ENCODE measurements at regions not wholly inside any gene's neighbourhood (a gene's known extent, or its start where the extent isn't known, plus 50 kb on each side); places are given as distances from the start of the nearest gene placed in this dataset.

DNA sequence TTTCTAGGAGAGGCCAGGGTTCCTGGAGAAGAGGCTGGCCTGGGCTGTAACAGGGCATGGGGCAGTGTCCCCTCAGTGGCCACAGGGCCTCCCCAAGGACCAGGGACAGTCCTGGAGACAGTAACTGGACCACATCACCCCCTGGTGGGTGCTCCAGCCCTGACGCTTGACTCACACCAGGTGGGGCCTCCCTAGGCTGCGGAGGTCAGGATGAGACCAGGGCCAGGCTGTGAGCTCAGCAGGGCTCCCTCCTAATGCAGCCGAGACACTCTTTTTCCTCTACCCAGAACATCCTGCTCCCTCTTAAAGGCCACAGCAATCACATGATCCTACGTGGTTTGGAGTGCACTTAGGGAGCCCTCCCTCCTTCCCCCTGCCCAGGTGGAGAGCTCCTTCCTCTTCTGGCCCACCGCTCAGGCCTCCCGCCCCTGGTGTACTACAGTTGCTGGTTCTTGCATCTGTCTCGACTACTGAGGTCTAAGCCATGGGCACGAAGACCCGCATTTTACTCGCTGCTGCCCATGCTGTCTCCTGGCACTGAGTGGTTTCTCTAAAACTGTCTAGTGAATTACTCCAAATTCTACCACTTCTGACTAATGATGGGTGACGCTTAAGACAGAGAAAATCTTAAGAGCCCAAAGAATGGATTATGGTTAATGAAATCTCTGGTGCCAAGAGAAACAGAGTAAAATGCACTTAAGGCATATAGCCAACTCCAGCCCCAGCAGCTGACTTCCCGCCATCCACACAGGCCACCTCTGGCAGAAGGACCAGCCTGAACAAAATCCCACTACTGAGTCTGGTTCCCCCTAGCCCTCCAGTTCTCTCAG, 166.1 kb upstream of the CST7 start:
- Mint-ChIP-seq H3K4me1 (ENCODE audit: low read depth) (no peaks in the 10 kb centered on the region), H3K4me3 (no peak overlapping the region), H3K9me3 (no peaks in the 10 kb centered on the region), H3K27ac (no peak overlapping the region), H3K27me3 (peaks cover 6% of the 10 kb centered on the region), H3K36me3 (ENCODE audit: low read depth) (no peaks in the 10 kb centered on the region)
- TF ChIP-seq, protein P1, sequence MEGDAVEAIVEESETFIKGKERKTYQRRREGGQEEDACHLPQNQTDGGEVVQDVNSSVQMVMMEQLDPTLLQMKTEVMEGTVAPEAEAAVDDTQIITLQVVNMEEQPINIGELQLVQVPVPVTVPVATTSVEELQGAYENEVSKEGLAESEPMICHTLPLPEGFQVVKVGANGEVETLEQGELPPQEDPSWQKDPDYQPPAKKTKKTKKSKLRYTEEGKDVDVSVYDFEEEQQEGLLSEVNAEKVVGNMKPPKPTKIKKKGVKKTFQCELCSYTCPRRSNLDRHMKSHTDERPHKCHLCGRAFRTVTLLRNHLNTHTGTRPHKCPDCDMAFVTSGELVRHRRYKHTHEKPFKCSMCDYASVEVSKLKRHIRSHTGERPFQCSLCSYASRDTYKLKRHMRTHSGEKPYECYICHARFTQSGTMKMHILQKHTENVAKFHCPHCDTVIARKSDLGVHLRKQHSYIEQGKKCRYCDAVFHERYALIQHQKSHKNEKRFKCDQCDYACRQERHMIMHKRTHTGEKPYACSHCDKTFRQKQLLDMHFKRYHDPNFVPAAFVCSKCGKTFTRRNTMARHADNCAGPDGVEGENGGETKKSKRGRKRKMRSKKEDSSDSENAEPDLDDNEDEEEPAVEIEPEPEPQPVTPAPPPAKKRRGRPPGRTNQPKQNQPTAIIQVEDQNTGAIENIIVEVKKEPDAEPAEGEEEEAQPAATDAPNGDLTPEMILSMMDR (IDR thresholded peaks at IDR 0.05) = no peak
- intact Hi-C loops (cut with micrococcal nuclease) = no loop called here
- DNase-seq (peak; percentile 12), ATAC-seq (no peak)
- POLR2A ChIA-PET = no interaction called here
- CTCF ChIA-PET = interaction anchor here (0.7 to 2.1 kb wide), 2 partner anchors 8 to 136 kb away, joined by 3 to 16 read pairs; no protein-coding TSS in a partner anchor

DNA sequence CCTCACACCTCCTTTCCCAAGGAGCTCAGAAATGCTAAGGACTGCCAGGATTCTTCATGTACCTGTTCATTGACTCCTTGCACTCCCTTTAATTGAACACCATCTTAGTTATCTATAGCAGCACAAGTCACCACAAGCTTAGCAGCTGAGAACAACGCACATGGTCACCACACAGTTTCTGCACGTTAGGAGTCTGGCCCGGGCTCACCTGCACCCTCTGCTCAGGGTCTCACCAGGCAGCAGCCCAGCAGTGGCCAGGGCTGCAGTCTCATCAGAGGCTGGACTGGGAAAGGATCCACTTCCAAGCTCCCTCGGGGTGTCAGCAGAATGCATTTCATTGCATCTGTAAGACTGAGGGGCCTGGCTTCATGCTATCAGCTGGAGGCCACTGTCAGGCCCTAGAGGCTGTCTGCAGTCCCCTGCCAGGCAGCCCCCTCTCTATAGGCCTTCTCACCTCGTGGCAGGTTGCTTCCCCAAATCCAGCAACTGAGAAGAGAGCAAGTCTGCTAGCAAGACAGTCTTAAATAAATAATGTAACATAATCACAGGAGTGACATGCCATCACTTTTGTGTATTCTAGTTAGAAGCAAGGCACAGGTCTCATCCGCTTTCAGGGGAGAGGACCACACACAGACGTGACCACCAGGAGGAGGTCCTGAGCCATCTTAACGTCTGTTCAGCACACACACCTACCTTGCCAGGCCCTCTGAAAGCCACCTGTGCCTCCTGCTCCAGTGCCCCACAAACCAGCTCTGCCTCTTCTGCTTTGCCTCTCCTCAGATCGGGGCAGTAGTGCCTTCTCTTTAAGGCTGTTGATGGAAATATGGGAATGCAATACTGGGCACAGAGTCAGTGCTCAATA, 165.2 kb upstream of the CST7 start:
- Mint-ChIP-seq H3K9me3 (no peaks in the 10 kb centered on the region), H3K27ac (no peak overlapping the region), H3K4me3 (no peak overlapping the region), H3K27me3 (peaks cover 4% of the 10 kb centered on the region), H3K36me3 (ENCODE audit: low read depth) (no peaks in the 10 kb centered on the region), H3K4me1 (ENCODE audit: low read depth) (no peaks in the 10 kb centered on the region)
- peak; percentile 33 for DNase-seq
- TF ChIP-seq, protein P1 (IDR thresholded peaks at IDR 0.05) = no peak
- CTCF ChIA-PET = interaction anchor here (0.7 to 2.1 kb wide), 2 partner anchors 7 to 135 kb away, joined by 3 to 16 read pairs; no protein-coding TSS in a partner anchor
- no peak for ATAC-seq
- intact Hi-C loops (cut with micrococcal nuclease) = no loop called here
- POLR2A ChIA-PET = no interaction called here

DNA sequence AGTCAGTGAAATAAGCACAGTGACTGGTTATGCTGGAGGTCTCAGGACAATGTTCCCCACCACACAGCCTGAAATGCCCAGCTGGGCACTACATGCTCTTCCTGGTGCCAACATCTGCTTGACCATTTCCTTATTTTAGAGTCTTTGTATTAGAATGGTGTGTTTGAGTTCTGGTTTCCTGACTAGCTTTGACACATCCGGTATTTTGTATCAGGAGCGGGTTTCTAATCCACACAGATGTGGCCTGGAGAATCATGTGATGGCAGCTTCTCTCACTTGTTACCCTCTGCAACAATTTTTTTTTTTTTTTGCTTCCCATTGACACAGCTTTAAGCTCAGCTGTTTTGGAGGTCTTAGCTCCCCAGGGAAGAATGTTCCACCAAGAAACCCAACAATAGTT, 164.5 kb upstream of the CST7 start:
- peaks cover 4% of the 10 kb centered on the region for H3K27me3 Mint-ChIP-seq
- CTCF ChIA-PET = interaction anchor here (2.1 kb wide), 1 partner anchor 134 kb away, joined by 16 read pairs; no protein-coding TSS in a partner anchor
- no peak for DNase-seq
- H3K9me3 Mint-ChIP-seq = no peaks in the 10 kb centered on the region
- H3K4me1 Mint-ChIP-seq (ENCODE audit: low read depth) = no peaks in the 10 kb centered on the region
- intact Hi-C loops (cut with micrococcal nuclease) = no loop called here
- H3K27ac Mint-ChIP-seq = no peak overlapping the region
- no peak overlapping the region for H3K4me3 Mint-ChIP-seq
- TF ChIP-seq, protein P1 (IDR thresholded peaks at IDR 0.05) = no peak
- POLR2A ChIA-PET = no interaction called here
- no peak for ATAC-seq
- H3K36me3 Mint-ChIP-seq (ENCODE audit: low read depth) = no peaks in the 10 kb centered on the region

DNA sequence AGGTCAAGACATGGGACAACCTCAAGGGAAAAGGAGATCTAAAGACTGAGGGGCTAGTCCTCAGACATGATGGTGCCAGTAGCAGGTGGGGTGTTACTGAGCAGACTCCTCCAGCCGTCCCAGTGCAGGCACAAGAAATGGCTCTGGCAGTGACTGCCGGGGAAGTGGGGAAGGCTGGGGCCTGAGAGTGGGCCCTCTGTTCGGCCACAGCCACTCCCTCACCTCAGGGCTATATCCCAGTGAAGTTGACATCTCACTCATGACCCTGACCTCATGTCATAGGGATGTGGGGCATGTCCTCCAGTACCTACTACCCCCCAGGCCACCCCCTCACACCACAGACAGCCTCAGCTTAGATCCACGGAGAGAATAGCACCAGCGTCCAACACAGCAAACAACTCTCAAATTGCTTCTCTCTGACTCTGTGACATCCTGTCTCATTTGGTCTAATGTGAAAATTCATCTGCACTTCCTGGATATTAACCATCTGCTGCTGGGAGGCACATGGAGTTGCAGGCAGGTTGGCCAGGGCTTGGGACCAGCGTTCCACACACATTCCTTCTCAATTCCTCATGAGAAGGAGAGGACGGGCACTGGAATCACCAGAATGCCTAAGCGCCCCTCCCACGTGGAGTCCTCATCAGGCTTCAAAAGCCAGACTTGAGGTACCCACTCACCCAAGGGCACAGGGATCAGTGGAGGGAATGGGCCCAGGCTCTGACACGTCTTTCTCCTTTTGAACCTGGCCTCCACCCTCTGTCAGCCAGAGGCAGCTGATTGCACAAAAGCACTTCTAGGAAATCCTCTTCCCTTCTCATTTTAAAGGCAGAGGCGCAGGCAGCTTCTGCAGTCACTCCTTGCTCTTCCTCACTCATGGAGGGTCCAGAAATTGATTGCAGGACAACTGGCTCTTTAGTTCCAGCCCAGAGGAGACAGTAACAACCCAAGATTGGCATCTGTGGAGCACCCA, 163.6 kb upstream of the CST7 start:
- Mint-ChIP-seq H3K36me3 (ENCODE audit: low read depth) (no peaks in the 10 kb centered on the region), H3K27ac (no peak overlapping the region), H3K27me3 (peaks cover 1% of the 10 kb centered on the region), H3K9me3 (no peaks in the 10 kb centered on the region), H3K4me1 (ENCODE audit: low read depth) (no peaks in the 10 kb centered on the region), H3K4me3 (no peak overlapping the region)
- no peak for ATAC-seq
- intact Hi-C loops (cut with micrococcal nuclease) = no loop called here
- DNase-seq = no peak
- TF ChIP-seq, protein P1 (IDR thresholded peaks at IDR 0.05) = no peak
- ChIA-PET POLR2A (no interaction called here), CTCF (interaction anchor here (2.1 kb wide), 1 partner anchor 133 kb away, joined by 16 read pairs; no protein-coding TSS in a partner anchor)
